OCI-LY1 (cell line): ENCODE measurements at regions not wholly inside any gene's neighbourhood (a gene's known extent, or its start where the extent isn't known, plus 50 kb on each side); places are given as distances from the start of the nearest gene placed in this dataset.

Source experiments
- H2AFZ ChIP-seq: fragments of 200-600 bp; sonication (generic), shearing (Covaris generic); 2 replicates; pipeline ENCODE4 v1.6.0; 2014; ENCODE audit warnings: antibody characterized with exemption, mild to moderate bottlenecking, low read length
- H3F3A ChIP-seq: fragments of 200-600 bp; sonication (generic), shearing (Covaris generic); 2 replicates; pipeline ENCODE4 v1.6.0; 2014; ENCODE audit warnings: mild to moderate bottlenecking, antibody characterized with exemption, low read length, moderate library complexity; ENCODE audit not compliant: insufficient read depth
- H3K27ac ChIP-seq: fragments of 200-600 bp; sonication (generic); 2 replicates; pipeline ENCODE4 v1.5.1; 2014; ENCODE audit warnings: low read length, mixed run types, mild to moderate bottlenecking, low read depth; ENCODE audit not compliant: poor library complexity, severe bottlenecking
- H3K27me3 ChIP-seq: fragments of 200-600 bp; sonication (generic); 2 replicates; pipeline ENCODE4 v1.6.0; 2014; ENCODE audit warnings: antibody characterized with exemption, mild to moderate bottlenecking, low read length, moderate library complexity; ENCODE audit not compliant: insufficient read depth
- H3K36me3 ChIP-seq: fragments of 200-600 bp; sonication (generic); 2 replicates; pipeline ENCODE4 v1.6.1; 2014; ENCODE audit warnings: mild to moderate bottlenecking, antibody characterized with exemption, low read length, moderate library complexity, mixed read lengths; ENCODE audit not compliant: insufficient read depth
- H3K4me1 ChIP-seq: fragments of 200-600 bp; sonication (generic); 2 replicates; pipeline ENCODE4 v1.5.1; 2014; ENCODE audit warnings: mild to moderate bottlenecking, low read length, moderate library complexity; ENCODE audit not compliant: insufficient read depth, severe bottlenecking
- H3K4me2 ChIP-seq: fragments of 200-600 bp; sonication (generic), shearing (Covaris generic); 2 replicates; pipeline ENCODE4 v1.6.1; 2014; ENCODE audit warnings: low read length
- H3K4me3 ChIP-seq: fragments of 200-600 bp; sonication (generic); 2 replicates; pipeline ENCODE4 v1.5.1; 2014; ENCODE audit warnings: low read length, low read depth, mild to moderate bottlenecking, mixed read lengths; ENCODE audit not compliant: poor library complexity, severe bottlenecking
- H3K79me2 ChIP-seq: fragments of 200-600 bp; shearing (Covaris generic); 2 replicates; pipeline ENCODE4 v1.6.1; 2016; ENCODE audit warnings: mixed run types, low read length, mixed read lengths; ENCODE audit not compliant: insufficient read depth
- H3K9ac ChIP-seq: fragments of 200-600 bp; sonication (generic), shearing (Covaris generic); 2 replicates; pipeline ENCODE4 v1.6.1; 2014; ENCODE audit warnings: mild to moderate bottlenecking, low read length, mixed read lengths
- H3K9me2 ChIP-seq: fragments of 200-600 bp; sonication (generic), shearing (Covaris generic); 2 replicates; pipeline ENCODE4 v1.6.1; 2014; ENCODE audit warnings: low read depth, mild to moderate bottlenecking, low read length, mixed read lengths
- H3K9me3 ChIP-seq: fragments of 200-600 bp; shearing (Covaris generic); 2 replicates; pipeline ENCODE4 v1.6.1; 2014; ENCODE audit warnings: low read length, mixed read lengths
- H4K20me1 ChIP-seq: fragments of 200-600 bp; sonication (generic), shearing (Covaris generic); 2 replicates; pipeline ENCODE4 v1.6.0; 2016; ENCODE audit warnings: mild to moderate bottlenecking, low read length; ENCODE audit not compliant: insufficient read depth
- EZH2 ChIP-seq: fragments of 200-600 bp; sonication (generic), shearing (Covaris generic); IDR thresholded peaks from 2 replicates; pipeline ENCODE4 v1.8.0; 2017; ENCODE audit warnings: borderline replicate concordance, mixed run types, mild to moderate bottlenecking, antibody characterized with exemption, low read length, moderate library complexity, mixed read lengths
- TF ChIP-seq, protein P1 (sequence below): fragments of 200-600 bp; sonication (generic), shearing (Covaris generic); IDR thresholded peaks from 2 replicates; pipeline ENCODE4 v1.5.1; 2017; ENCODE audit warnings: mild to moderate bottlenecking, antibody characterized with exemption, low read length, moderate library complexity, mixed read lengths

DNA sequence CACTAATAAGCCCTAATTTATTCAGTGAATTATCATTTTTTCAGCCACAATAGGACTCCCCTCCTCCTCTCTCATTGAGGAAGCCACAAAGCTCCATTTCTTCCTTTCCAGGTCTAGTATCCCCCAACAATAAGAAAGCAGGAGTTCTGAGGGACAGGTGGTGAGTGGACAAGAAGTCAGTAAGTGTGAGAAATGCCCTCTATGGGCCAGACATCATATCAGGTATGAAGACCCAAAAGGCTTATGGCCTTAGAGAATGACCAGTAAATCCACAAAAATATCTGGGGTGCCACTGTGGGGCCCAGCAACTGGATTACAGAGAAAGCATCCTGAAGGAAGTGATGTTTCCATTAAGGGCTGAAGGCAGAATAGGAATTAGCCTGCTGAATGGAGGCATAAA is 175.7 kb downstream of the TRIM33 start:
- no peaks in the 10 kb centered on the region for H3K36me3 ChIP-seq
- H2AFZ ChIP-seq: no peak overlapping the region
- H3K4me3 ChIP-seq: no peak overlapping the region
- no peak overlapping the region for H3K4me2 ChIP-seq
- H3K9ac ChIP-seq: no peak overlapping the region
- H3K27ac ChIP-seq: no peak overlapping the region
- TF ChIP-seq, protein P1, sequence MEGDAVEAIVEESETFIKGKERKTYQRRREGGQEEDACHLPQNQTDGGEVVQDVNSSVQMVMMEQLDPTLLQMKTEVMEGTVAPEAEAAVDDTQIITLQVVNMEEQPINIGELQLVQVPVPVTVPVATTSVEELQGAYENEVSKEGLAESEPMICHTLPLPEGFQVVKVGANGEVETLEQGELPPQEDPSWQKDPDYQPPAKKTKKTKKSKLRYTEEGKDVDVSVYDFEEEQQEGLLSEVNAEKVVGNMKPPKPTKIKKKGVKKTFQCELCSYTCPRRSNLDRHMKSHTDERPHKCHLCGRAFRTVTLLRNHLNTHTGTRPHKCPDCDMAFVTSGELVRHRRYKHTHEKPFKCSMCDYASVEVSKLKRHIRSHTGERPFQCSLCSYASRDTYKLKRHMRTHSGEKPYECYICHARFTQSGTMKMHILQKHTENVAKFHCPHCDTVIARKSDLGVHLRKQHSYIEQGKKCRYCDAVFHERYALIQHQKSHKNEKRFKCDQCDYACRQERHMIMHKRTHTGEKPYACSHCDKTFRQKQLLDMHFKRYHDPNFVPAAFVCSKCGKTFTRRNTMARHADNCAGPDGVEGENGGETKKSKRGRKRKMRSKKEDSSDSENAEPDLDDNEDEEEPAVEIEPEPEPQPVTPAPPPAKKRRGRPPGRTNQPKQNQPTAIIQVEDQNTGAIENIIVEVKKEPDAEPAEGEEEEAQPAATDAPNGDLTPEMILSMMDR: no peak
- no peak for TF ChIP-seq EZH2
- H3F3A ChIP-seq: no peaks in the 10 kb centered on the region
- H3K27me3 ChIP-seq: no peaks in the 10 kb centered on the region
- no peaks in the 10 kb centered on the region for H3K79me2 ChIP-seq
- no peaks in the 10 kb centered on the region for H3K9me2 ChIP-seq
- H3K9me3 ChIP-seq: no peaks in the 10 kb centered on the region
- no peaks in the 10 kb centered on the region for H3K4me1 ChIP-seq
- no peaks in the 10 kb centered on the region for H4K20me1 ChIP-seq

DNA sequence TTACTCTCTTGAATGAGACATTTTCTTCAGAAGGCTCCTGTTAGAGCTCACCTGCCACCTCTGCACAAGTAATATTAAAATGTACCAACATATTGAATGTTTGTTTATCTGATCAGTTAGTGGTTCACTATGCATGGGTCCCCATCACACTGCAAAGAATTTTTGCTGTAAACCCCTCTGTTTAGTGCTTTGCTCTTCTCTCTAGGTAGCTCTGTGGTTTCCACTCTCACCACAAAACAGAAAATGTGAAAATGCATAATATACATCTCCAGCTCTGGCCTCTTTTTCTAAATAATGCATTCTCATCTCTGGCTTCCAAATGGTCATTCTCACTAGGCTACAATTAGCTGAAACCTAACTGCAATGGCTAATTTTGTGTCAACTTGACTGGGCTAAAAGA is 176.7 kb downstream of the TRIM33 start:
- Histone ChIP-seq H3K9me3 (no peaks in the 10 kb centered on the region), H3K4me2 (no peak overlapping the region), H3K36me3 (no peaks in the 10 kb centered on the region), H2AFZ (no peak overlapping the region), H3K27ac (no peak overlapping the region), H3K79me2 (no peaks in the 10 kb centered on the region), H3K27me3 (no peaks in the 10 kb centered on the region), H3K4me1 (no peaks in the 10 kb centered on the region), H3F3A (no peaks in the 10 kb centered on the region), H3K9me2 (no peaks in the 10 kb centered on the region), H3K4me3 (no peak overlapping the region), H3K9ac (no peak overlapping the region), H4K20me1 (no peaks in the 10 kb centered on the region)
- no peak for TF ChIP-seq EZH2
- TF ChIP-seq, protein P1: no peak

DNA sequence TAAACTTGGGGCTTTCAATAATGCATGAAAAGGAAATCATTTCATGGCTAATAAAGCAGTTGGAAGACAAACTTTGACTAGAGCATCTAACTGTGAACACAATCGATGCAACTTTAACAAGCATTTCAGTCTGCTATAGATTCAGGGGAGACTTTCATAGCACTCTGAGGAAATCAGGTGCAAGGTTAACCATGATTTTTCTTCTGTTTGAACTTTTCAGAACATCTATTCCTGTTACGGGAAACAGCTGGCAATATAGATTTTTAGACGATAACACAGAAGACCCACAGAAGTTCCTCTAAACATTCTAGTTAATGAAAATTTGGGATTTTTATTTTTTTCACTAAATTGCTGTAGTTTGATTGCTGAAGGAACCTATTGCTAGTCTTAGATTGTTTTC is 177.3 kb downstream of the TRIM33 start:
- TF ChIP-seq EZH2: no peak
- TF ChIP-seq, protein P1: no peak
- H3K36me3 ChIP-seq: no peaks in the 10 kb centered on the region
- no peak overlapping the region for H3K4me3 ChIP-seq
- no peaks in the 10 kb centered on the region for H3F3A ChIP-seq
- H3K4me2 ChIP-seq: no peak overlapping the region
- H3K9me2 ChIP-seq: no peaks in the 10 kb centered on the region
- H4K20me1 ChIP-seq: no peaks in the 10 kb centered on the region
- H3K27ac ChIP-seq: no peak overlapping the region
- no peaks in the 10 kb centered on the region for H3K27me3 ChIP-seq
- no peaks in the 10 kb centered on the region for H3K4me1 ChIP-seq
- no peaks in the 10 kb centered on the region for H3K79me2 ChIP-seq
- H2AFZ ChIP-seq: no peak overlapping the region
- H3K9ac ChIP-seq: no peak overlapping the region
- no peaks in the 10 kb centered on the region for H3K9me3 ChIP-seq
